NCI-H2107 treated with DMSO at 0.1 percent for 48 hours (cell line): ENCODE measurements at regions not wholly inside any gene's neighbourhood (a gene's known extent, or its start where the extent isn't known, plus 50 kb on each side); places are given as distances from the start of the nearest gene placed in this dataset.
"Not testable (repeated sequence)": the region's sequence is repeated elsewhere in the genome, so short reads cannot be mapped to it uniquely, and the experiment has no call there.

Experiments
- DNase-seq: peaks from one replicate; lab custom pipeline; 2025; ENCODE audit not compliant: unreplicated experiment; lab: John Stamatoyannopoulos, UW

DNA sequence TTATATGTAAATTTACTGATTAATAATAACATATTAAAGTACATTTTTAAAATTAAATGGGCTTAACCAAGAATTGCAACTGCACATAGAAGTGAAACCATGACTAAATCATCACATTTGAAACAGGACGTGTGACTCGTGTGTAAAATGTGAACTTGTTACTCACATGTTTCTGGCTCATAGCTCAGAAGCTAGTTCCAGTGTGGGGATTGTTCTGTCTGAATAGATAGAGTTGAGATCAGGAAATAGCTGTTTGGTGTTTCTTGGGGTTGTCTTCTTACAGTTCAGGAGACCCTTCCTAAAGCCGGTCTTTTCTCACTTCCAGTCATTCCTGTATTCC lies 130.9 kb downstream of the LAT start:
- DNase-seq: not testable (repeated sequence)

DNA sequence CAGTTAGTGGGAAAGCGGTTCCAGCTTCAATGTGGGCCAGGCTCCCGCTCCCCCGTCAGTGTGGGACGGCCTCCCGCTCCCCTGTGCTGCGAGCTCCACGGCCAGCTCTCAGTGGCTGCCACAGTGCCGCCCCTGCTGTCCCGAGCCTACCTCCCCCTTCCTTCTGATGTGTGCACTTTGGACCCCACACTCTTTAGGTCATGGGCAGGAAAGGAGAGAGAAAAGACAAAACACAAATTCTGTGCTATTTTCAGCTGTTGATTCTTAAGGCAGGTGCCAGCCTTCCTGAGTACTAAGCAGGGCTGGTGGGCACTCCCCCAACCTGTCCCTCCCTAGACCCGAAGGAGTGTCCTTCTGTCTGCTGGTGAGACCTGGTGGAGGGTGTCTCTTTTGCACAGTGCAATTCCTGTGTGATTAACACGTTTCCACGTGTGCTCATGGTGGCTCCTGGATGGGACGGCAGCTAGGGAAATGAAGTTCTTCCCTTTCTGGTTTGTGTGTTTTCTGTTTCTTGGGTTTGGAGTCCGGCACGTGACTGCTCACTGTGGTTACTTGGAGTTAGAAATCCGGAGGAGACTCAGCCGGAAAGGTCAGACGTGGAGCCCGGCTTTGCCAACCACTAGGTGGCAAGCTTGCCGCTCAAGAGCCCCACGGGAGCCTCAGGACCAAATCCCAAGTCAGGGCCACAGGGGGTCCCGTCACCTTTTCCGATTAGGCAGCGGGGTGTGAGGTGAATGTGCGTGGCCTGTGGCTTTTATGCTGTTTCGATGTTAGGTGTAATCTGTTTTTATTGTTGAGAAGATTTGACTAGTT lies 130.3 kb downstream of the LAT start:
- not testable (repeated sequence) for DNase-seq

DNA sequence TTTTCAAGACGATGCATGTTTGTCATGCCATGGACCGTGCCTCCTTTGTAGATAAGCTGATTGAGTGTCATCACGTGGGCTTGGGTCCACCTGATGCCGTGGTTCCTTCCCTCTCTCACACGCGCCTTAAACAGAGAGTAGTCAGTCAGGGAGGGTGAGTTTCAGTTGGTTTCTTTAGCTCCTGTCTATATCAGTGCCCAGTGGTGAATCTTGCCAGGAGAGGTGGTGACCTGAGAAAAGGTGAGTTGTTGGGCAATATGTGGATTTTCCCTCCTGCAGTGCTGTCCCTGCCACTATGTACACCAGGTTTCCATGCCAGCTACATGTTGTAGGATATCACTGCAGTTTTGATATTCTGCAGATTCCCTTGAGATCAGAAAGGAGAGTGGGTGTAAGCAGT lies 129.7 kb downstream of the LAT start:
- DNase-seq: no peak

DNA sequence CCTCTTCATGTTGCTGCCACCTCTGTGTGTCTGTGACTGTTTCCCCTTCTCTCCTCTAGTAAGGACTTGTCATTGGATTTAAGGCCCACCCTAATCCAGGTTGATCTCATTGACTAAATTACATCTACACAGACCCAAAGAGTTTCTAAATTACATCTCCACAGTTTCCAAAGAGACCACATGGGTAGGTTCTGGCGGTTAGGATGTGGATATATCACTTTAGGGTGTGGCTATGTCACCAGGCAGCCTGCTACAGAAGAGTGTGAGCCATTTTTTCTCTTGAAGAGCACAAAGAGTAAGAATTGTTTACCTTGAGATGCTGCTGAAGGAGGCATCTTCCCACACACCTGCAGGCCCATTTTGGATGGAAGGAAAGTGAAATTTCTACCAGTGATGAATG lies 128.6 kb downstream of the LAT start:
- DNase-seq: not testable (repeated sequence)

DNA sequence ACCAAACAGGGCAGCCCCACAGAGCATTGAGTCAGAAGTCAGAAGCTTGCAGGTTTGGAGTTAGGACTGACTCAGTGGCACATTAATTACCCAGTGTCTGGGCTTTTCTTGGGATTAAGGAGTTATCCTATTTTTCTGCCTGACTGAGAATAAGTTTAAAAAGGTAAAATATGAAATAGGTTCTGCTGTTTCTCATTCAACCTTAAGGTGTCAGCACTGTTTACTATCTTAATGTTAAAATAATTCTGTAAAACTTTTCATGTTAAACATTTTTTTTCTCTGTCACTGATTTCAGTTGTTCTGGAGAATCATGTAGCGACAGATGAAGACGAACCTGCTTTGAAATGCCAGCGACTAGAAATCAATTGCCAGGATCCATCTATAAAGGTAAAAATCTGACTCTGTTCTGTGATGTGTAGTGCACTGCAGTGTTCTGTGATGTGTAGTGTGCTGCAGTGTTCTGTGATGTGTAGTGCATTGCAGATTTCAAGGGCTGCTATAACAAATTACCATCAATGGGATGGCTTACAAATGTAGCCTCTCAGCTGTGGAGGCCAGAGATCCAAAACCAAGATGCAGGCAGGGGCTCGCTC lies 128.0 kb downstream of the LAT start:
- DNase-seq: no peak

DNA sequence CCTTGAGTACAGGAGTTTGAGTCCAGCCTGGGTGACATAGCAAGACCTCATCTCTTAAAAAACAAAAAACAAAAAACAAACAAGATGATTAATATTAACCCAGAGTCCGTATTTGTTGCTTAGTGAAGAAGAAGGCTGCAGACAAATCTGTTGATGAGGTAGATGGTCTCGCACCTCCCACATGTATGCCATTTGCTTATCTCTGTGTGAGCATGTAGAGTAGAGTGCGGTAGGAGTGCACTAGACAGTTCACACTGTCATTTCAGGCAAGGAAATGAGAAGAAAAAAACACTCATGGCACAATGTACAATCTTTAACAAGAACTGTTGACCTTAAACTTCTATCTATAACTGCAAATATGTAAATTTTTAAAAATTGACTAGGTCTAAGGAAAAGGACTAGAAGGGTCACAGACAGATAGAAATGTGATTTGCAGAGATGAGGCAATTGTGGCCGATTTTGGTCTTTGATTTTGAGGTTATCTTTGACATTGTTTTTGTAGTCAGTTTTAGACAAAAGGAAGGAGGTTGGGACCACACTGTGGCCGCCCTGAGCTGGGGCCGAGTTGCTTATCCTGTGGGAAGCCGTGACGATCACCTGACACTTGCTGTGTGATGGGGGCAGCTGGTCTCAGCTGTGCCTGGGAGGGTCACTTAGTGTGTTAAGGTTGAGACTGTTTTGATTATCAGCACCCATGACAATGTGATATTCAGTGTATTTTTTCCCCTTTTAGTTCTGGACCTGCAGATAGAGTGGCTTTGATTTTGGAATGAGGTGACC lies 127.2 kb downstream of the LAT start:
- DNase-seq: not testable (repeated sequence)

DNA sequence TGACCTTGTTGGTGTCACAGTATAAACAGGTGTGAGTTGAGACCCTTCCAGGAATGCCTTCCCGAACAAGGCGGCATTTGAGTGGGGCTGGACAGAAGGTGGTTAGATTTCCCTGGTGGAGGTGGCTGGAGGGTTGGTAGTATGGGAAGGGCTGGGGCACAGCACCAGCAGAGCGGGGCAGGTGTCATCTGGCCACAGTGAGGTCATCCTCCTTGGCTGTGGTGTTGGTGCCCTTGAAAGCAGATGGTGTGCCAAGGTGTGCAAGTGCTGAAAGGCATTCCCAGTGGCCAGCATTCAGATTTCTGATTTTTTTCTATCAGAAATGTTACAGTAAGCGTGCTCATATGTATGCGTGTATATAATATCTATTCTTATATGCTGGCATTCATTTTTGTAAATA lies 126.6 kb downstream of the LAT start:
- DNase-seq: no peak

DNA sequence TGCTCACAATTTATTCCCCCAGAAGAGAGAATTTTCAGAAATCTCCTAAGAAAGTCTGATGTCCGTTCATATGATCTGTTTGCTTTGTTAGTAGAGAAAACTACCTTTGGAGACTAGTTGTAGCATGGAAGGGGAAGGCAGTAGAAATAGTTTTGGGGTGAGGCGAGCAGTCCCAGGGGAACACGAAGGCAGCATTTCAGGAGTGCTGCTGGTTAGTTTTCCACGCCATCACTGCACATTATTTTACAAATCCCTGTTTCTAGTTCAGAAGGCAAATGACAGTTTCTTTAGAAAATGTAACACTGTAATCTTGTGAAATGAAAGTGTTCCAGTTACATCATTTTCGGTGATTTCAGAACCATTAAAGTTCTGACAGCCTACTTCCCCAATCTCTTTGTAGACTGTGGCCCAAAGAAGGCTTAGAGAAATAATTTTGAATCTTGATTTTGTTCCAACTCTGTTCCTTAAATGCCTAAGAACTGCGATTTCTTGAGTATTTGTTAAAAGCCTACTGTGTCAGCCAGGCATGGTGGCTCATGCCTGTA lies 123.8 kb downstream of the LAT start:
- not testable (repeated sequence) for DNase-seq

DNA sequence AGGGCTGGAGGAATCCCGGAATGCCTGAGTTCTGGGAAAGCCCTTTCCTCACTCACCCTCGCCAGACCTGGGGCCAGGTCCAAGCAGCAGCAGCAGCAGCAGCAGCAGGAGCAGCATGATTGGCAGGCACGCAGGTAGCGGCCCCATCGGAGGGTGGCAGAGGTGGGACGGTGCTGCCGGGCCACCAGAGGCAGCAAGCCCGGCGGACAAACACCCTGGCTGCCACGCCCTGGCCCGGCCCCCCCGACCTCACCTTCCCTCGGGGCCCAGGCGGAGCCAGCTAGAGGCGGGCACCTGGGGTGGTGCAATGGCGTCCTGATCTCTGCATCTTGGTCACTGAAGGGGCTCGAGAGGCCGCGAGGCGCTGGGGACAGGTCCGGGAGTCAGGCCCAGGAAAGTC lies 122.4 kb downstream of the LAT start:
- DNase-seq: no peak

DNA sequence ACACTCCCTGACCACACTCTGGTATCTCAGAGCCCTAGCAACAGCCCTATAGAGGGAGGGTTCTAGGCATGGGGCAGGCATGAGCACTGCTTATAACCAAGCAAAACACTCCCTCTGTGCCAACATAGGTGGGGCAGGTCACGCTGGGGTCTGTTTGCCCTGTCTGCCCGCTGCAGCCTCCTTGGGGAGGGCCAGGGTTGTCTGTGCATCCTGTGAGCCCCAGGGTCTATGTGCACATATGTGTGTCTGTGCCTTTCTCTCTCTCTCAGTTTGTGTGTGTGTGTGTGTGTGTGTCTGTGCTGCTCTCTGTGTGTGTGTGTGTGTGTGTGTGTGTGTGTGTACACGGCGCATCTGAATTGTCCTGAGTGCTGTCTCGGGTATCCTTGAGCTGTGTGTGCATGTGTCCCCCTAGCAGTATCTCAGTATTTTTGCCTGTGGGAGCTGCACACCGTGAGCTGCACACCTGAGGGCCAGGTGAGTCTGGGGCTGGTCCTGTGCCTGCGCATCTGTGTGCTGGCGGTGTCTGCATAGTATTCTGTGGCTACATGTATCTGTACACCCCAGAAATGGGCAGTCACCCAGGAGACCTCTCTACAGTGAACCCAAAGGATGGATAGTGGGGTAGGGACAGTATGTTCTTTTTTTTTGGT lies 121.5 kb downstream of the LAT start:
- not testable (repeated sequence) for DNase-seq

DNA sequence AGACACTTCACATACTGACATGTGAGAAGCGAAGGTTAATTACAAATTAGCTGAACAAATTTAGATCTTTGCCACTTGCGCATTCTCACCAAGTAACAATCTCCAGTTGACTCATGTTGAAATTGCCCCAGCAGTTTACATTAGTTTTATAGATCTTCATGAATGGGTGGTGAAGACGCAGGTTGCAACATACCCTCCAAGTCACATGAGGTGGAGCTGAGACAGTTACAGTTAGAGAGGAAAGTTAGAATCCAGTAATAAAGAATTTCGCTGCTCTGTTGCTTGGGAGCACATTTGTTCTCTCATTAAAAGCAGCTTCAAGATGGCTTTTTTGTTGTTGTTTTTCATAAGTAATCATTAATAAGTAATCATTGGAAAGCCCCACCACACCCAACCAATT lies 119.7 kb downstream of the LAT start:
- not testable (repeated sequence) for DNase-seq

DNA sequence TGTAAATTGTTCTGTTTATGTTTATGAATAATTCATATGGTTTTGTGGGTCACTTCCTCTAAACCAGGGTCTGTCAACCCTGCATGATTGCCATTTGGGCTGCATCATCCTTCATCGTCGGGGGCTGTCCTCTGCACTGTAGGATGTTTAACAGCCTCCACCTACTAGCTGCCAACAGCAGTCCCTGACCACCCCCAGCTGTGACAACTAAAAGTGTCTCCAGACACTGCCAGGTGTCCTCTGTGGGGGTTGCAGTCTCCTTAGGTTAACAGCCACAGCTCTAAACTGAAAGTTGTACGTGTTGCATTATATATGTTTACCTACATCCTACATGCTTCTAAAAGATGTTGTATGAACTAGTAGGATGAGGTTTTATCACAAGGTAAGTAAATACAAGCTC lies 113.1 kb downstream of the LAT start:
- not testable (repeated sequence) for DNase-seq

DNA sequence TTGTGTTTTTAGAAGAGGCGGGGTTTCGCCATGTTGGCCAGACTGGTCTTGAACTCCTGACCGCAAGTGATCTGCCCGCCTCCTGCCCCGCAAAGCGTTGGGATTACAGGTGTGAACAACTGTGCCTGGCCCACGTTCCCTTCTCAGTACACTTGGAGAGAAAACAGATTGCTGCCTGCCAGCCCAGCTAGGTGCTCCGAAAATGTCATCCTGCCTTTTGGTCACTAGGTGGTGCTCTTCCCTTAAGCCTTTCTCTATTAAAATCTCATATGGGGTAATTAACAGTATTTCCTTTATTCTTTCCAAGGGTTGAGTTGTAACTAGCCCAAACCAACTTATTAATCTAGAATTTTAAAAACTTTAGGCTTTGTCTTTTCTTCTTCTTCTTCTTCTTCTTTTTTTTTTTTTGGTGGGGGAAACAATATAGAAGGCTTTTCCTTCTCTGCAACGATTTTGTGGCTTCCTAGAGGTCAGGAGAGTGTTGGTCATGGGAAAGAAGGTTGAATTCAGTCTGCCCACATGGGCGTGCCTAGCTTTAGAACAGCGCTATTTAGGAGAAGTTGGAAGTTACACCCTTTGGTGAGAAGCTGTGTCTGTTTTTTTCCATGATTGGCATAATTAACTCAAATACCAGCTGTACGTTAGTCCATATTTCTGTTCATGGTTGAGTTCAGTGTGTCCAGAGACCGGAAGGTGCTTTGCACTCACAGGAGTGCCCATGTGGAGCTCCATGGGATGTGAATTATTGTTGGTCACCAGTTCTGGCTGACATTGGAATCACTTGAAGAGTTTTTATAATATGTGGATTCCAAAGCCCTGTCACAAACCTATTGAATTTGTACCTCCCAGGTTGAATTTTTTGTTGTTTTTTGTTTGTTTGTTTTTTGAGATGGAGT lies 110.1 kb downstream of the LAT start:
- not testable (repeated sequence) for DNase-seq

DNA sequence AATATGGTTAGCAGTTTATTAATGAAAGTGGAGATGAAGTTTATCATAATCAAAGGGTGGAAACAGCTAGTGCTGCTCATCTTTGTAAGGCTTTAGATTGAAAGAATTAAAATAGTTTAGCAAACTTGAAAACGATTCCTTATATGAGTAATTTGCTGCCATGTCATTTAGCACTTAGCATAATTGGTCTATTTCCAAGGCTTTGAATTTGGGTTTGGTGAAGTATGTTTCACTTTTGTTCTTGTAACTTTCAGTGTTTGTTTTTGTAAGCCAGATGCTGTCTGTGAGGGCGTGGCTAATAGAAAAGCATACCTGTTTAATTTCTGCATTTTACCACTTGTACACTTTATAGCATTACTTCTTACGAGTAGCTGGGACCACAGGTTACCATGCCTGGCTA lies 109.5 kb downstream of the LAT start:
- DNase-seq: not testable (repeated sequence)

DNA sequence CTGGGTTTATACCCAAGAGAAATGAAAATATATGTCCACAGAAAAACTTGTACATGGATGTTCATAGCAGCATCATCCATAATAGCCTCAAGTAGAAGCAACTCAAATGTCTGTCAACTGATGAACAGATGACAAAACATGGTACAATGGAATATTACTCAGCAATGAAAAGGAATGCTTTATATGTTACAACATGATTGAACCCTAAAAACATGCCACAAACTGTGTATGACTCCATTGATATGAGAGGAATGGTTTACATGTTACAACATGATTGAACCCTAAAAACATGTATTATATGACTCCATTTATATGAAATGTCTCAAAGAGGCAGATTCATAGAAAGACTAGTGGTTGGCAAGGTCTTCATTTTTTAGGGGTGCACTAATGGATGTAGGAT lies 104.8 kb downstream of the LAT start:
- not testable (repeated sequence) for DNase-seq

DNA sequence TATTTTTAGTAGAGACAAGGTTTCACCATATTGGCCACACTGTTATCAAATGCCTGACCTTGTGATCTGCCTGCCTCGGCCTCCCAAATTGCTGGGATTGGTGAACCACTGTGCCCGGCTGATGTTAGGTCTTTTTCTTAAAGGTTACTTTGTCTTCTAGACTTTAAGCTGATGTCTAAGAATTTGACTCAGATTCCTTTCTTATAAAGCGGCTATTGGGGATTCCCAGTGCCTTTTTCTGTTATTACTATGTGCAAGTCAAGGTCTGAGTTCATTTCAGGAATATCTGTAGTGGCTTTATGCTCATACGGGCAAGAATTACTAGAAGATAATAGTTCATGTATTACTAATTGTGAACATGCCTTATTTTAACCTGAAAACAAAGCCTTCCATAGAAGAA lies 102.8 kb downstream of the LAT start:
- not testable (repeated sequence) for DNase-seq

DNA sequence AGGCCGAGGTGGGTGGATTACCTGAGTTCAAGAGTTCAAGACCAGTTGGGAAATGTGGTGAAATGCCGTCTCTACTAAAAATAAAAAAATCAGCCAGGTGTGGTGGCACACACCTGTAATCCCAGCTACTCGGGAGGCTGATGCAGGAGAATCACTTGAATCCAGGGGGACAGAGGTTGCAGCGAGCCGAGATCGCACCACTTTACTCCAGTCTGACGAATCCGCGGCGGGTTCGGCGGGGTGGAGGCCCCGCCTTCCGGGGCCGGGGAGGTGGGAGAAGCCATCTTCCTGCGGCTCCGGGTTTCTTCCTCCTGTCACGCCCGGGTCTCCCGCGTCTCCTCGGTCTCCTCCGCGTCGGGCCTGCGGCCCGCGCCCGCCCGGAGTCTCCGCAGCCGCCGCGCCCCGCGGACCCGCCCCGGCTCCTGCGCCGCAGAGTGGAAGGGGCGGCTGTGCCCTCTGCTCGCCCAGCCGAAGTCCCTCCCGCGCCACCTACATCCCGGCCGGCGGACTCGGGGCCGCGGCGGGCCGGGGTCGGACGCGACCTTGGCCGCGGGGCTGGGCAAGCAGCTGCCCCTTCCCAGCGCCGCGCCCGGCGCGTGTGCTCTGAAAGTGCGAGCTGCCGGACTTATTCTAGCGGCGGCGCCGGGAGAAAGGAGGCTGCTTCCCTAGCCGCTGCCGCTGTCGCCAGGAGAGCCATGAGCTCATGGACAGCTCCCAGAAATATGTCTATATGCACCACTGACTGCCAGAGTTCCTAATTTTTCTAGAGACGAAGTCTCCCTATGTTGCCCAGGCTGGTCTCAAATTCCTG lies 97.2 kb downstream of the LAT start:
- not testable (repeated sequence) for DNase-seq

DNA sequence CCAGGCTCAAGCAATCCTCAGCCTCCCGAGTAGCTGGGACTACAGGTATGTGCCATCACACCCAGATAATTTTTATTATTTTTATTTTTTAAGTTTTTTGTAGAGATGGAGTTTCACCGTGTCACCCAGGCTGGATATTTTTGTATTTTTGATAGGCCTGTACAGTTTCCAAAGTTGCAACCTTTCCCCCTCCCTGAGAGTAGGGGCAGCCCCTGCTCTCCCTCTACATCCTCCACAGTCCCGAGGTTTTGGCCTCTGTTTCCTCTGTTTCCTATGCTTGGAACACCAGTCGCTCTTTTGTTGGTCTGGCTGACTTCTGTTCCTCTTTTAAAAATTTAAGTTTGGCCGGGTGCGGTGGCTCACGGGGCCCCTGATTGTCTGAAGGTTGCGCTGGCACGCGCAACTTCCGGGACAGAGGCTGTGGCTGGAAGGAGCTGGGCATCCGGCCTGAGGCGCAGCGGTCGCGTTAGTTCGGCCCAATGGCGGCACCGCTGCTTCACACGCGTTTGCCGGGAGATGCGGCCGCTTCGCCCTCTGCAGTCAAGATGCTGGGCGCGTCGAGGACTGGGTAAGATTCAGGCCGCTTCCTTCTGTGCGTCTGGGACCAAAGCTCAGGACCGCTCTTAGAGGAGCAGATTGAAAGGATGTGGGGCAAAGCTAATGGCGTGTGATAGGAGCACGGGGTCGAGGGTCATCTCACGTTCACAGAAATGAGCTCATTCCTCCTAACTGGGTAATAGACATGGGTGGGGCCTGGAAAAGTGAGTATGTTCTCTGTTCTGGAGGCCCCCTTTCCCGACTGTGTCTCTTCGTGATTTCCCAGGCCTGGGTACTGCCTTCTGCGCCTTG lies 89.9 kb downstream of the LAT start:
- DNase-seq: not testable (repeated sequence)
